Gastrocnemius medialis (tissue), 4 donors: ENCODE measurements at regions not wholly inside any gene's neighbourhood (a gene's known extent, or its start where the extent isn't known, plus 50 kb on each side); places are given as distances from the start of the nearest gene placed in this dataset.

Experiments used
- ATAC-seq, 2 donors: fragments of 150-250 bp; one replicate each; pipeline ENCODE4 v1.9.1; 2016
- DNase-seq, 2 donors: peaks; one replicate each; pipeline ENCODE4 v3.0.0-alpha.2; 2019
- H3K27ac ChIP-seq, 4 donors: fragments of 200-600 bp; sonication (generic); 1 replicate in 1 of 4; 2 replicates in 3 of 4; pipeline ENCODE4 v1.5.1; 2016 to 2018; ENCODE audit warnings: mild to moderate bottlenecking in 2 of 4, moderate library complexity in 1 of 4
- H3K27me3 ChIP-seq, 3 donors: fragments of 200-600 bp; sonication (generic) in 2 of 3; 1 replicate in 1 of 3; 2 replicates in 2 of 3; pipeline versions ENCODE4 v1.5.1 to v1.6.0; 2016 to 2019; ENCODE audit warnings: mild to moderate bottlenecking in 1 of 3, moderate library complexity in 1 of 3
- H3K36me3 ChIP-seq, 2 donors: fragments of 200-600 bp; sonication (generic) in 1 of 2; one replicate each; pipeline ENCODE4 v1.5.1; 2017 to 2018
- H3K4me1 ChIP-seq, 2 donors: fragments of 200-600 bp; sonication (generic) in 1 of 2; one replicate each; pipeline ENCODE4 v1.5.1; 2016 to 2017; ENCODE audit warnings: mild to moderate bottlenecking in 2 of 2
- H3K4me3 ChIP-seq, 4 donors: fragments of 200-600 bp; sonication (generic) in 3 of 4; 1 replicate in 1 of 4; 2 replicates in 3 of 4; pipeline ENCODE4 v1.5.1; 2016 to 2019; ENCODE audit warnings: mild to moderate bottlenecking in 2 of 4
- H3K9me3 ChIP-seq, 3 donors: fragments of 200-600 bp; sonication (generic) in 2 of 3; 1 replicate in 1 of 3; 2 replicates in 2 of 3; pipeline ENCODE4 v1.5.1; 2016 to 2019
- CTCF ChIP-seq, 5 experiments: fragments of 450-650 bp in 3 of 5; fragments of 200-600 bp in 2 of 5; sonication (generic) in 2 of 5; IDR thresholded peaks in 4 of 5; conservative IDR thresholded peaks in 1 of 5; 1 replicate in 4 of 5; 2 replicates in 1 of 5; pipeline ENCODE4 v1.5.1; 2016 to 2019; ENCODE audit warnings: antibody characterized with exemption in 5 of 5, mild to moderate bottlenecking in 3 of 5, moderate library complexity in 3 of 5
- POLR2A ChIP-seq, 2 donors: fragments of 450-650 bp; IDR thresholded peaks; one replicate each; pipeline ENCODE4 v1.6.1; 2017; ENCODE audit warnings: antibody characterized with exemption in 2 of 2, mild to moderate bottlenecking in 2 of 2, moderate library complexity in 2 of 2
- in situ Hi-C, 4 donors: fragments of 200-750 bp; cut with MboI; loops; one replicate each; pipeline versions ENCODE4 v1.15.0 to v1.8.0; 2017; ENCODE audit warnings: low sequenced_read_pairs in 4 of 4
- intact Hi-C: fragments of 100-400 bp; cut with DNase I; formaldehyde crosslinking; loops from one replicate; pipeline ENCODE4 v1.15.1; 2023; ENCODE audit warnings: low total_unique reads

- no peak overlapping the region for H3K27ac ChIP-seq
- in situ Hi-C loops = no loop called here
- no peak for ATAC-seq
- H3K36me3 ChIP-seq = no peaks in the 10 kb centered on the region
- no peak for TF ChIP-seq CTCF (IDR thresholded peaks at IDR 0.05 in 4 of 5, conservative IDR thresholded peaks at IDR 0.05 in 1 of 5)
- no peak for TF ChIP-seq POLR2A (IDR thresholded peaks at IDR 0.05)
- no peaks in the 10 kb centered on the region for H3K9me3 ChIP-seq
- H3K27me3 ChIP-seq = no peaks in the 10 kb centered on the region
- H3K4me1 ChIP-seq = no peaks in the 10 kb centered on the region
- DNase-seq = no peak
- intact Hi-C loops = no loop called here
- no peak overlapping the region for H3K4me3 ChIP-seq
These were observed 853.0 kb downstream of the NCAM2 start for GRCh38 chr21:21851205-21851604.

- H3K27me3 ChIP-seq = no peaks in the 10 kb centered on the region
- TF ChIP-seq POLR2A (IDR thresholded peaks at IDR 0.05) = no peak
- TF ChIP-seq CTCF (IDR thresholded peaks at IDR 0.05 in 4 of 5, conservative IDR thresholded peaks at IDR 0.05 in 1 of 5) = no peak
- H3K9me3 ChIP-seq = no peaks in the 10 kb centered on the region
- H3K4me1 ChIP-seq = no peaks in the 10 kb centered on the region
- in situ Hi-C loops (no loop called here), intact Hi-C loops (no loop called here)
- no peak for ATAC-seq
- no peak for DNase-seq
- no peak overlapping the region for H3K4me3 ChIP-seq
- H3K27ac ChIP-seq = no peak overlapping the region
- H3K36me3 ChIP-seq = no peaks in the 10 kb centered on the region
These were observed 853.4 kb downstream of the NCAM2 start for GRCh38 chr21:21851657-21852056.

- intact Hi-C loops = no loop called here
These were observed 860.5 kb downstream of the NCAM2 start for GRCh38 chr21:21858502-21859334.

GRCh38 chr21:21860888-21861287 lies 862.7 kb downstream of the NCAM2 start:
- ATAC-seq = peak; percentile 19 to 60
- Histone ChIP-seq H3K27me3 (no peaks in the 10 kb centered on the region), H3K27ac (peak overlapping the region in 3 of 4 donors; percentile 17 to 59 (median 37)), H3K4me3 (no peak overlapping the region), H3K9me3 (no peaks in the 10 kb centered on the region), H3K36me3 (no peaks in the 10 kb centered on the region), H3K4me1 (no peaks in the 10 kb centered on the region)
- no peak for DNase-seq
- TF ChIP-seq POLR2A (IDR thresholded peaks at IDR 0.05) (no peak), CTCF (IDR thresholded peaks at IDR 0.05 in 4 of 5, conservative IDR thresholded peaks at IDR 0.05 in 1 of 5) (no peak)
- in situ Hi-C loops (no loop called here), intact Hi-C loops (no loop called here)

More at GRCh38 chr21:21858502-21859334, 860.5 kb downstream of the NCAM2 start:
- H3K9me3 ChIP-seq = no peaks in the 10 kb centered on the region
- H3K36me3 ChIP-seq = no peaks in the 10 kb centered on the region
- ATAC-seq = no peak
- no peak for TF ChIP-seq CTCF (IDR thresholded peaks at IDR 0.05 in 4 of 5, conservative IDR thresholded peaks at IDR 0.05 in 1 of 5)
- TF ChIP-seq POLR2A (IDR thresholded peaks at IDR 0.05) = no peak
- no peak for DNase-seq
- in situ Hi-C loops = no loop called here
- no peaks in the 10 kb centered on the region for H3K4me1 ChIP-seq
- H3K27ac ChIP-seq = no peak overlapping the region
- H3K27me3 ChIP-seq = no peaks in the 10 kb centered on the region
- no peak overlapping the region for H3K4me3 ChIP-seq
